Activated CD8-positive, alpha-beta T cell treated with anti-CD3 and anti-CD28 coated beads for 36 hours (primary cell): ENCODE measurements at regions not wholly inside any gene's neighbourhood (a gene's known extent, or its start where the extent isn't known, plus 50 kb on each side); places are given as distances from the start of the nearest gene placed in this dataset.

ENCODE experiments used
- ATAC-seq: fragments of 200-7000 bp; cut with Tn5 transposase; one replicate; pipeline ENCODE4 v1.10.0; 2021; ENCODE audit warnings: mild to moderate bottlenecking, moderate library complexity
- CTCF ChIA-PET: fragments of 350-600 bp; sonication (Branson Sonifier 250); formaldehyde crosslinking; loops from one replicate; lab custom pipeline; 2021; ENCODE audit warnings: antibody characterized with exemption; lab: Charles Lee
- POLR2A ChIA-PET: fragments of 350-600 bp; sonication (Branson Sonifier 250); formaldehyde crosslinking; loops from one replicate; lab custom pipeline; 2021; ENCODE audit warnings: antibody characterized with exemption; lab: Charles Lee
- DNase-seq: peaks from one replicate; pipeline ENCODE4 v3.0.0-alpha.2; 2020
- H3K27ac Mint-ChIP-seq: one replicate; pipeline ENCODE4 v1.8.0; 2021; ENCODE audit warnings: mild to moderate bottlenecking, mixed read lengths
- H3K27me3 Mint-ChIP-seq: one replicate; pipeline ENCODE4 v1.8.0; 2021; ENCODE audit warnings: mixed read lengths
- H3K36me3 Mint-ChIP-seq: one replicate; pipeline ENCODE4 v1.8.0; 2021; ENCODE audit warnings: low read depth, mixed read lengths
- H3K4me1 Mint-ChIP-seq: one replicate; pipeline ENCODE4 v1.8.0; 2021; ENCODE audit warnings: low read depth, mixed read lengths
- H3K4me3 Mint-ChIP-seq: one replicate; pipeline ENCODE4 v1.8.0; 2021; ENCODE audit warnings: mild to moderate bottlenecking, moderate library complexity, mixed read lengths
- H3K9me3 Mint-ChIP-seq: one replicate; pipeline ENCODE4 v1.8.0; 2021; ENCODE audit warnings: mixed read lengths
- intact Hi-C: fragments of 100-400 bp; cut with micrococcal nuclease; formaldehyde crosslinking; loops from one replicate; pipeline ENCODE4 v1.10.0; 2022
- TF ChIP-seq, protein P1 (sequence below): fragments of 200-600 bp; IDR thresholded peaks from one replicate; pipeline ENCODE4 v1.8.0; 2022; ENCODE audit warnings: antibody characterized with exemption, mild to moderate bottlenecking

DNA sequence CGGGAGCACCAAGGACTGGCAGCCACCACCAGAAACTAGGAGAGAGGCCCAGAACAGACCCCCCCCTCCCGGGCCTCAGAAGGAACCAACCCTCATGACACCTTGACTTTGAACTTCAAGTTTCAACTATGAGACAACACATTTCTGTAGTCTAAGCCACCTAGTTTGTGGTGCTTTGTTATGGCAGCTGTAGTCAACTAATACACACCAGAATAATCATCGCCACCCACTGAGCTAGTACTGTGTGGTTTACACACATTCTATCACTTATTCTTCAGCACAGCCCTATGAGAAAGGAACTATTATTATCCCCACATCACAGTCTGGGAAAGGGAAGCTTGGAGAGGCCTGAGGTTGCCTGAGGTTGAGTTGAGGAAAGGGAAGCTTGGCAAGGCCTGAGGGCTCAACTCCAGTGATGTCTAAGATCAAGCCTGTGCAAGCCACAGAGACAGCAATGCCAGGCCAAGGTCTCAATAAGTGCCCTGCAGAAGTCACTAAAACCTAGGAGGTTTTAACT, 126.6 kb downstream of the FHDC1 start:
- ChIA-PET CTCF (interaction anchor here (1.3 kb wide), 1 partner anchor 23 kb away, joined by 3 read pairs; no protein-coding TSS in a partner anchor), POLR2A (no interaction called here)
- Mint-ChIP-seq H3K4me3 (no peak overlapping the region), H3K9me3 (no peaks in the 10 kb centered on the region), H3K4me1 (no peaks in the 10 kb centered on the region), H3K36me3 (no peaks in the 10 kb centered on the region), H3K27me3 (peaks cover 5% of the 10 kb centered on the region), H3K27ac (no peak overlapping the region)
- TF ChIP-seq, protein P1, sequence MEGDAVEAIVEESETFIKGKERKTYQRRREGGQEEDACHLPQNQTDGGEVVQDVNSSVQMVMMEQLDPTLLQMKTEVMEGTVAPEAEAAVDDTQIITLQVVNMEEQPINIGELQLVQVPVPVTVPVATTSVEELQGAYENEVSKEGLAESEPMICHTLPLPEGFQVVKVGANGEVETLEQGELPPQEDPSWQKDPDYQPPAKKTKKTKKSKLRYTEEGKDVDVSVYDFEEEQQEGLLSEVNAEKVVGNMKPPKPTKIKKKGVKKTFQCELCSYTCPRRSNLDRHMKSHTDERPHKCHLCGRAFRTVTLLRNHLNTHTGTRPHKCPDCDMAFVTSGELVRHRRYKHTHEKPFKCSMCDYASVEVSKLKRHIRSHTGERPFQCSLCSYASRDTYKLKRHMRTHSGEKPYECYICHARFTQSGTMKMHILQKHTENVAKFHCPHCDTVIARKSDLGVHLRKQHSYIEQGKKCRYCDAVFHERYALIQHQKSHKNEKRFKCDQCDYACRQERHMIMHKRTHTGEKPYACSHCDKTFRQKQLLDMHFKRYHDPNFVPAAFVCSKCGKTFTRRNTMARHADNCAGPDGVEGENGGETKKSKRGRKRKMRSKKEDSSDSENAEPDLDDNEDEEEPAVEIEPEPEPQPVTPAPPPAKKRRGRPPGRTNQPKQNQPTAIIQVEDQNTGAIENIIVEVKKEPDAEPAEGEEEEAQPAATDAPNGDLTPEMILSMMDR, result no peak
- ATAC-seq, result no peak
- intact Hi-C loops, result no loop called here
- no peak for DNase-seq

GRCh38 chr4:153063490-153063889, 127.4 kb downstream of the FHDC1 start:
- Mint-ChIP-seq H3K27ac (no peak overlapping the region), H3K4me1 (no peaks in the 10 kb centered on the region), H3K27me3 (no peaks in the 10 kb centered on the region), H3K9me3 (no peaks in the 10 kb centered on the region), H3K36me3 (no peaks in the 10 kb centered on the region), H3K4me3 (no peak overlapping the region)
- DNase-seq (no peak), ATAC-seq (no peak)
- ChIA-PET CTCF (no interaction called here), POLR2A (no interaction called here)
- TF ChIP-seq, protein P1, result no peak
- intact Hi-C loops, result no loop called here

DNA sequence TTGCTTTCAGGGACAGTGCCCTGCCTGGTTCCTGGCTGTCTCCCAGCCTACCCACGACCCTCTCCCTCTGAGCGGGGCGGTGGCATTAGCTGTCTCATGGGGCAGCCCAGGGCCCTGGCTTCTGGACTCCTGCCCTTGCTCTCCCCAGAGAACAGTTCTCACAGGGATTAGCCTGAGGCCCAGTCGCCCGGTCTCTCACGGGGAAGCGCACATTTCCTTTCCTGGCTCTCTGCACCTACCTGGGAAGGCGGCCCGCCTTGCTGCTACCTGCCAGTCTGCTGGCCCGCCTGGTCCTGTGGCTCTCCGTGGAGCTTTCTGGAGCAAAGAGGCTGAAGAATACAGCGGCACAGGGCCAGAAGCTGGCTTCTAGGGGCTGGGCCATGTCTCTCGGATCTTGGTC, 128.4 kb downstream of the FHDC1 start:
- Mint-ChIP-seq H3K4me1 (no peaks in the 10 kb centered on the region), H3K9me3 (no peaks in the 10 kb centered on the region), H3K4me3 (no peak overlapping the region), H3K36me3 (no peaks in the 10 kb centered on the region), H3K27me3 (no peaks in the 10 kb centered on the region), H3K27ac (no peak overlapping the region)
- ATAC-seq (no peak), DNase-seq (no peak)
- TF ChIP-seq, protein P1, result no peak
- ChIA-PET POLR2A (no interaction called here), CTCF (interaction anchor here (0.8 to 1.3 kb wide), 3 partner anchors 18 to 63 kb away, joined by 3 to 4 read pairs (median 3); no protein-coding TSS in a partner anchor)
- intact Hi-C loops, result no loop called here

- ChIA-PET CTCF (interaction anchor here (0.8 to 1.3 kb wide), 2 partner anchors 17 to 62 kb away, joined by 3 to 4 read pairs; no protein-coding TSS in a partner anchor), POLR2A (no interaction called here)
- Mint-ChIP-seq H3K36me3 (no peaks in the 10 kb centered on the region), H3K4me3 (no peak overlapping the region), H3K27ac (no peak overlapping the region), H3K27me3 (no peaks in the 10 kb centered on the region), H3K9me3 (no peaks in the 10 kb centered on the region), H3K4me1 (no peaks in the 10 kb centered on the region)
- ATAC-seq, result no peak
- no peak for DNase-seq
- intact Hi-C loops, result no loop called here
- TF ChIP-seq, protein P1, result no peak
Observed at GRCh38 chr4:153065276-153065675, 129.2 kb downstream of the FHDC1 start.

DNA sequence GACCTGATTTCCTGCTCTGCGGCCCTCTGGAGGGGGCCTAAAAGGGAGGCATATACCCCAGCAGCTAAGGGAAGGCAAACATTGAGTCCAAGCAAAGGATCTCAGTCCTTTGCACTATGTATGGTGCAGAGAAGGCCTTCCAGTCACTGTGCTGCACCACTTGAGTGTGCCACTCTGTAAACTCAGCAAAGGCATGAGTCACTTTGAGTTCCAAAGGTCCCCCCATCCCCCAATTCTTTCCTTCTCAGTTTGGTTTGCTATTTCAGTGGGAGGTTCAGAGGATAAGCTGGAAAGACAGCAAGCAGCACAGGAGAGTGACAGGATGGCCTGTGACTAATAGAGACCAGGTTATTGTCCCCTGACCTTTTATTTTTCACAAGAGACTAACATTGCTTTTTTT, 131.3 kb downstream of the FHDC1 start:
- H3K4me3 Mint-ChIP-seq, result no peak overlapping the region
- no peak for DNase-seq
- H3K27me3 Mint-ChIP-seq, result no peaks in the 10 kb centered on the region
- no peaks in the 10 kb centered on the region for H3K9me3 Mint-ChIP-seq
- ChIA-PET CTCF (interaction anchor here (1.2 kb wide), 1 partner anchor 16 kb away, joined by 5 read pairs; no protein-coding TSS in a partner anchor), POLR2A (no interaction called here)
- intact Hi-C loops, result no loop called here
- TF ChIP-seq, protein P1, result no peak
- H3K4me1 Mint-ChIP-seq, result no peaks in the 10 kb centered on the region
- H3K36me3 Mint-ChIP-seq, result no peaks in the 10 kb centered on the region
- no peak overlapping the region for H3K27ac Mint-ChIP-seq
- ATAC-seq, result peak; percentile 34
